Esophagus muscularis mucosa (tissue), 4 donors: ENCODE measurements at regions not wholly inside any gene's neighbourhood (a gene's known extent, or its start where the extent isn't known, plus 50 kb on each side); places are given as distances from the start of the nearest gene placed in this dataset.

ENCODE experiments used
- DNase-seq: peaks from one replicate; pipeline ENCODE4 v3.0.0-alpha.2; 2017; ENCODE audit errors: extremely low spot score
- H3K27ac ChIP-seq, 4 donors: fragments of 200-600 bp; sonication (generic); replicated peaks in 1 of 4; 1 replicate in 3 of 4; 2 replicates in 1 of 4; pipeline ENCODE4 v1.5.1; 2016 to 2019; ENCODE audit warnings: mild to moderate bottlenecking in 1 of 4
- H3K27me3 ChIP-seq, 4 donors: fragments of 200-600 bp; sonication (generic); one replicate each; pipeline versions ENCODE4 v1.5.1 to v1.6.0; 2016 to 2019
- H3K36me3 ChIP-seq, 4 donors: fragments of 200-600 bp; sonication (generic); one replicate each; pipeline ENCODE4 v1.5.1; 2016 to 2019
- H3K4me1 ChIP-seq, 4 donors: fragments of 200-600 bp; sonication (generic); one replicate each; pipeline ENCODE4 v1.5.1; 2016 to 2019
- H3K4me3 ChIP-seq, 4 donors: fragments of 200-600 bp; sonication (generic); 1 replicate in 2 of 4; 2 replicates in 2 of 4; pipeline ENCODE4 v1.5.1; 2016 to 2019; ENCODE audit warnings: mild to moderate bottlenecking in 4 of 4, moderate library complexity in 1 of 4
- H3K9me3 ChIP-seq, 4 donors: fragments of 200-600 bp; sonication (generic); 1 replicate in 3 of 4; 2 replicates in 1 of 4; pipeline ENCODE4 v1.5.1; 2016 to 2019
- CTCF ChIP-seq, 3 experiments: fragments of 200-600 bp in 2 of 3; fragments of 450-650 bp in 1 of 3; sonication (generic) in 2 of 3; IDR thresholded peaks; one replicate each; pipeline ENCODE4 v1.5.1; 2017 to 2019; ENCODE audit warnings: antibody characterized with exemption in 3 of 3, mild to moderate bottlenecking in 2 of 3, moderate library complexity in 1 of 3
- EP300 ChIP-seq: sonication (generic); formaldehyde crosslinking; IDR thresholded peaks from one replicate; pipeline ENCODE4 v1.6.1; 2017; ENCODE audit warnings: antibody characterized with exemption
- POLR2A ChIP-seq: fragments of 450-650 bp; IDR thresholded peaks from one replicate; pipeline ENCODE4 v1.6.1; 2017; ENCODE audit warnings: antibody characterized with exemption, moderate library complexity, mild to moderate bottlenecking, low read depth
- POLR2AphosphoS5 ChIP-seq, 2 donors: sonication (generic); formaldehyde crosslinking; IDR thresholded peaks; one replicate each; pipeline ENCODE4 v1.6.1; 2017; ENCODE audit warnings: antibody characterized with exemption in 2 of 2
- WGBS: methylation state at CpG from one replicate; pipeline ENCODE4 v1.1.5; 2018; 5-methylcytosine and 5-hydroxymethylcytosine counted together
- intact Hi-C: fragments of 100-400 bp; cut with DNase I; formaldehyde crosslinking; loops from one replicate; pipeline ENCODE4 v1.15.1; 2023

DNA sequence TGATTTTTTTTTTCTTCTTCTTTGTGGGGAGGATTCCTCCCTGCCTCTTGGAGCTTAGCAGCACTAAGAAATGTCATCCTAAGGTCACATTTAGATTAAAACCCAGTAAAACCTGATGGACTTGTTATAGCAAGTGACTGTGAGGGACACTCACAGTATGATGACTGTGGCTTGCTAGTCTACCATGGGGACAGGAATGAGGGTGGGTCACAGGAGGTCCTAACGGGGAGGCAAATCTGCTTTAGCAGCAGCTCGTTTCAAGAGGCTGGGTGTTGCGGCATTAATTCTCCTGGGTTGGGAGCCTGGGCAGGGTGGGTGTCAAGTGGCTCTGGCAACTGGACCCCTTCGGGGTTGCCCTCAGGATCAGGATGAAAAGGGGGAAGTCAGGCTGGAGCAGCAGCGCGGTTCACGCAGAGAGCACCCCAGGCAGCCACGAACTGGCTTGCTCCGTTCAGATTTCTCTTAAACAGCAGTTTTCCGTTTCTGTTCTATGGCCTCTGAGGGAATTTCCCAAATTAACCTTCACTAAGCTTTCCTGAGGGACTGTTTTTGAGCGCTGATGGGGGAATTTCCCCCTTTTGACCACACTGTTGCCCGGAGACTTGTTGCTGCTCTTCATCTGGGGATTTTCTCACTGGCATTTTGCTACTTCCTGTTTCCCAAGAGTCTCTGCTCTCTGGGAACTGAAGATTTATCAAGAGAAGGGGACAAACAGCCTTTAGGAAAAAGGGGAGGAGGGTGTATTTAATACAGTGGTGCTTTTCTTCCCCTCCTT lies 59.8 kb upstream of the PELI1 start:
- peak overlapping the region; percentile 79 to 86 (median 82) for H3K27ac ChIP-seq
- no peaks in the 10 kb centered on the region for H3K36me3 ChIP-seq
- DNase-seq: no peak
- H3K9me3 ChIP-seq: no peaks in the 10 kb centered on the region
- intact Hi-C loops: loop anchor here (10.0 kb wide), 1 partner anchor 59 kb away; the partner anchor contains the start of gene PELI1
- H3K27me3 ChIP-seq: no peaks in the 10 kb centered on the region
- peak overlapping the region; percentile 22 to 39 (median 34) for H3K4me3 ChIP-seq
- TF ChIP-seq EP300: no peak
- TF ChIP-seq POLR2A: no peak
- peak in 1 of 2 donors; percentile 51 for TF ChIP-seq POLR2AphosphoS5 (IDR thresholded peaks at IDR 0.05)
- TF ChIP-seq CTCF (IDR thresholded peaks at IDR 0.05): no peak
- 24% methylated on average over 12 of the region's 12 CpGs for WGBS
- peaks cover 27 to 47% (median 45%) of the 10 kb centered on the region in 4 donors for H3K4me1 ChIP-seq

- 65% methylated on average over 6 of the region's 6 CpGs for WGBS
- TF ChIP-seq EP300 (no peak), CTCF (IDR thresholded peaks at IDR 0.05) (no peak), POLR2A (no peak), POLR2AphosphoS5 (IDR thresholded peaks at IDR 0.05) (no peak)
- H3K4me3 ChIP-seq: peak overlapping the region in 3 of 4 donors; percentile 22 to 38 (median 31)
These were observed 60.5 kb upstream of the PELI1 start for GRCh38 chr2:64204703-64205102.

DNA sequence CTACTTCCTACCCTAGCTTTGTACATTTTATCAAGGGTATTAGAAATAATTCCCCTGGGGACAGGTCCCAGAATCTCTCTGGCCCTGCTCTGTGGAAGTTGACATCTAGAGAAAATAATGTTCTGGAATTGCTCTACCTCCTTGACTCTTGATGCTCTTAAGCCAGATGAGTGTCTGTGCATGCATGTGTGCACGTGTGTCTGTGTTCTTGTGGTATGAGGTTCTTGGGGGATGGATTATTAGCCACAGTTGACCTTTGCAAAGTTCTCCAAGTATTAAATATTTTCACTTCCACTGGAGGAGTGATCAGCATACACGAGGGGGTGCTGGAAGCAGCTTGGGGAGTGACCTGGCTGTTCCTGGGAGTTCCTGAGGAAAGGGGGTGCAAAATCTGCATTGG lies 61.2 kb upstream of the PELI1 start:
- DNase-seq: no peak
- Histone ChIP-seq H3K4me1 (peaks cover 27 to 45% (median 43%) of the 10 kb centered on the region in 4 donors), H3K36me3 (no peaks in the 10 kb centered on the region), H3K9me3 (no peaks in the 10 kb centered on the region), H3K4me3 (no peak overlapping the region), H3K27me3 (no peaks in the 10 kb centered on the region), H3K27ac (no peak overlapping the region)
- intact Hi-C loops: loop anchor here (10.0 kb wide), 1 partner anchor 61 kb away; the partner anchor contains the start of gene PELI1
- TF ChIP-seq CTCF (IDR thresholded peaks at IDR 0.05): no peak
- no peak for TF ChIP-seq POLR2A
- TF ChIP-seq POLR2AphosphoS5 (IDR thresholded peaks at IDR 0.05): no peak
- TF ChIP-seq EP300: no peak
- 70% methylated on average over 2 of the region's 2 CpGs for WGBS

More at GRCh38 chr2:64204703-64205102, 60.5 kb upstream of the PELI1 start:
- intact Hi-C loops: loop anchor here (10.0 kb wide), 1 partner anchor 60 kb away; the partner anchor contains the start of gene PELI1
- Histone ChIP-seq H3K27me3 (no peaks in the 10 kb centered on the region), H3K9me3 (no peaks in the 10 kb centered on the region), H3K36me3 (no peaks in the 10 kb centered on the region), H3K4me1 (peaks cover 27 to 47% (median 45%) of the 10 kb centered on the region in 4 donors), H3K27ac (peak overlapping the region; percentile 79 to 86 (median 82))
- no peak for DNase-seq

DNA sequence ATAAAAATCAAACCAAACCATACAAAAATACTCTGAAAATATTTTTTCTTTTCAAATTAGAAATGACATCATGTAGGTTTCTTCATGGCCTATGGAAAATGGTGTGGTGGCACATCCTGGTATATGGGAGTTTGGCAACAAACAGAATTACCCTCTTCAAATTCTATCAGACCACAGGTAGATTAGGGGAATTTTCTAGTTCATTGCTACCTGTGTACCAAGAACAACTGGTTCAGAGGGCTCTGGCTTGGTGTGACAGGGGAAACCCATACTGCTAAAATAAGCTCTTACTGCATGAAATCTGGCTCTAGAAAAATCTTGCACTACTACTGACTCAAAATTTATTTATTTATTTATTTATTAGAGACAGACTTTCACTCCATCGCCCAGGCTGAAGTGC lies 63.4 kb upstream of the PELI1 start:
- H3K9me3 ChIP-seq: no peaks in the 10 kb centered on the region
- H3K36me3 ChIP-seq: no peaks in the 10 kb centered on the region
- H3K4me3 ChIP-seq: no peak overlapping the region
- WGBS: 100% methylated on average over 1 of the region's 1 CpG
- DNase-seq: no peak
- TF ChIP-seq EP300 (no peak), POLR2A (no peak), CTCF (IDR thresholded peaks at IDR 0.05) (no peak), POLR2AphosphoS5 (IDR thresholded peaks at IDR 0.05) (no peak)
- peaks cover 17 to 26% (median 24%) of the 10 kb centered on the region in 4 donors for H3K4me1 ChIP-seq
- intact Hi-C loops: loop anchor here (10.0 kb wide), 1 partner anchor 63 kb away; the partner anchor contains the start of gene PELI1
- H3K27me3 ChIP-seq: no peaks in the 10 kb centered on the region
- no peak overlapping the region for H3K27ac ChIP-seq
